H1 (cell line): ENCODE measurements at regions not wholly inside any gene's neighbourhood (a gene's known extent, or its start where the extent isn't known, plus 50 kb on each side); places are given as distances from the start of the nearest gene placed in this dataset.

Experiments used
- CTCF ChIA-PET: fragments of 300-600 bp; sonication (Branson Sonifier 250); formaldehyde crosslinking; loops from one replicate; lab custom pipeline; 2021; ENCODE audit not compliant: partially characterized antibody; lab: Charles Lee
- POLR2A ChIA-PET: fragments of 300-600 bp; sonication (Branson Sonifier 250); formaldehyde crosslinking; loops from one replicate; lab custom pipeline; 2021; ENCODE audit warnings: inconsistent platforms; ENCODE audit not compliant: partially characterized antibody; lab: Charles Lee
- DNase-seq, 2 experiments: peaks; one replicate each; pipeline versions ENCODE4 v3.0.0 to v3.0.0-alpha.2; 2010 to 2022; ENCODE audit warnings: low spot score in 2 of 2, low read depth in 1 of 2, mixed read lengths in 1 of 2
- FAIRE-seq: peaks from 2 replicates; lab custom pipeline; 2011; peaks lifted over from hg19 to GRCh38; lab: Jason Lieb, UNC
- H2AFZ ChIP-seq: 2 replicates; pipeline ENCODE4 v1.8.1; 2012; ENCODE audit warnings: low read length, inconsistent platforms
- H2AK5ac ChIP-seq: 2 replicates; pipeline ENCODE4 v1.6.1; 2013; ENCODE audit warnings: low read depth, low read length
- H2BK120ac ChIP-seq: replicated peaks from 2 replicates; pipeline ENCODE3; 2013; ENCODE audit warnings: low read depth, low read length, inconsistent platforms
- H2BK12ac ChIP-seq: 2 replicates; pipeline ENCODE4 v1.6.1; 2013; ENCODE audit warnings: low read depth, low read length
- H2BK15ac ChIP-seq: 2 replicates; pipeline ENCODE4 v1.6.1; 2013; ENCODE audit warnings: low read length
- H2BK20ac ChIP-seq: 2 replicates; pipeline ENCODE4 v1.6.1; 2013; ENCODE audit warnings: low read length
- H2BK5ac ChIP-seq: 2 replicates; pipeline ENCODE4 v1.6.1; 2013; ENCODE audit warnings: low read depth, low read length
- H3K14ac ChIP-seq: 2 replicates; pipeline ENCODE4 v1.6.1; 2013; ENCODE audit warnings: inconsistent platforms; ENCODE audit not compliant: insufficient read length
- H3K18ac ChIP-seq: 2 replicates; pipeline ENCODE4 v1.6.1; 2013; ENCODE audit warnings: low read length; ENCODE audit errors: extremely low read depth
- H3K23ac ChIP-seq: 2 replicates; pipeline ENCODE4 v1.6.1; 2013; ENCODE audit warnings: inconsistent platforms; ENCODE audit not compliant: insufficient read length
- H3K23me2 ChIP-seq: 2 replicates; pipeline ENCODE4 v1.6.1; 2013; ENCODE audit warnings: low read depth, low read length
- H3K27ac ChIP-seq: 2 replicates; pipeline ENCODE4 v1.6.1; 2011; ENCODE audit warnings: low read depth, low read length, inconsistent platforms
- H3K27me3 ChIP-seq, 4 experiments: replicated peaks in 1 of 4; 1 replicate in 1 of 4; 2 replicates in 3 of 4; pipeline versions ENCODE4 v1.6.1 to v1.8.1; 2011 to 2013; ENCODE audit warnings: low read length in 3 of 4, mild to moderate bottlenecking in 3 of 4, inconsistent platforms in 2 of 4, mixed read lengths in 2 of 4, moderate library complexity in 1 of 4; ENCODE audit not compliant: control insufficient read depth in 3 of 4, insufficient read depth in 3 of 4; ENCODE audit errors: extremely low read depth in 1 of 4
- H3K36me3 ChIP-seq, 4 experiments: 2 replicates each; pipeline versions ENCODE4 v1.6.1 to v1.8.1; 2011 to 2013; ENCODE audit warnings: mild to moderate bottlenecking in 4 of 4, low read length in 3 of 4, moderate library complexity in 2 of 4, control low read depth in 1 of 4, inconsistent platforms in 1 of 4; ENCODE audit not compliant: insufficient read depth in 4 of 4, control insufficient read depth in 2 of 4
- H3K4ac ChIP-seq: replicated peaks from 2 replicates; pipeline ENCODE3; 2013; ENCODE audit warnings: low read length, low read depth, mixed read lengths, inconsistent platforms; ENCODE audit not compliant: insufficient read length
- H3K4me1 ChIP-seq, 4 experiments: replicated peaks in 1 of 4; 1 replicate in 1 of 4; 2 replicates in 3 of 4; pipeline versions ENCODE4 v1.6.1 to v1.8.1; 2011 to 2013; ENCODE audit warnings: low read length in 3 of 4, inconsistent platforms in 2 of 4, mixed read lengths in 1 of 4; ENCODE audit not compliant: insufficient read depth in 4 of 4, control insufficient read depth in 3 of 4
- H3K4me2 ChIP-seq, 2 experiments: 2 replicates each; pipeline versions ENCODE4 v1.6.1 to v1.8.1; 2011 to 2013; ENCODE audit warnings: low read depth in 2 of 2, low read length in 2 of 2, control low read depth in 1 of 2, inconsistent platforms in 1 of 2, mild to moderate bottlenecking in 1 of 2; ENCODE audit not compliant: insufficient read depth in 1 of 2
- H3K4me3 ChIP-seq, 4 experiments: fragments of 200-600, 300-600 bp in 1 of 4; sonication (generic), shearing (Covaris generic), sonication (Bioruptor Twin) in 1 of 4; 2 replicates each; pipeline versions ENCODE4 v1.5.1 to v1.8.1; 2011 to 2016; ENCODE audit warnings: low read length in 4 of 4, low read depth in 3 of 4, control low read depth in 2 of 4, inconsistent platforms in 2 of 4, mild to moderate bottlenecking in 2 of 4, mixed read lengths in 1 of 4, moderate library complexity in 1 of 4; ENCODE audit not compliant: insufficient read depth in 2 of 4; ENCODE audit errors: extremely low read depth in 1 of 4
- H3K56ac ChIP-seq: replicated peaks from 2 replicates; pipeline ENCODE3; 2013; ENCODE audit warnings: low read depth, mild to moderate bottlenecking, mixed read lengths, low read length, inconsistent platforms; ENCODE audit not compliant: insufficient read length
- H3K79me1 ChIP-seq: 2 replicates; pipeline ENCODE4 v1.6.1; 2013; ENCODE audit warnings: low read depth, low read length, control low read depth
- H3K79me2 ChIP-seq, 2 experiments: 2 replicates each; pipeline versions ENCODE4 v1.6.1 to v1.8.1; 2012 to 2013; ENCODE audit warnings: low read length in 2 of 2, mild to moderate bottlenecking in 2 of 2, inconsistent platforms in 1 of 2; ENCODE audit not compliant: insufficient read depth in 2 of 2, control insufficient read depth in 1 of 2
- H3K9ac ChIP-seq, 4 experiments: replicated peaks in 1 of 4; 1 replicate in 1 of 4; 2 replicates in 3 of 4; pipeline versions ENCODE4 v1.6.1 to v1.8.1; 2011 to 2013; ENCODE audit warnings: low read depth in 3 of 4, low read length in 3 of 4, control low read depth in 2 of 4, mild to moderate bottlenecking in 2 of 4, moderate library complexity in 2 of 4, inconsistent platforms in 1 of 4; ENCODE audit errors: extremely low read depth in 1 of 4
- H3K9me3 ChIP-seq, 2 experiments: 2 replicates each; pipeline versions ENCODE4 v1.6.1 to v1.8.1; 2012 to 2013; ENCODE audit warnings: mild to moderate bottlenecking in 2 of 2, moderate library complexity in 2 of 2, control low read depth in 1 of 2, inconsistent platforms in 1 of 2, low read depth in 1 of 2, low read length in 1 of 2, mixed read lengths in 1 of 2; ENCODE audit not compliant: insufficient read depth in 2 of 2
- H4K20me1 ChIP-seq, 2 experiments: replicated peaks in 1 of 2; 2 replicates each; pipeline versions ENCODE3 to v1.8.1; 2011 to 2013; ENCODE audit warnings: inconsistent platforms in 2 of 2, low read length in 2 of 2, mild to moderate bottlenecking in 1 of 2; ENCODE audit not compliant: insufficient read depth in 2 of 2, control insufficient read depth in 1 of 2
- H4K5ac ChIP-seq: 2 replicates; pipeline ENCODE4 v1.6.1; 2013; ENCODE audit warnings: low read length, low read depth, mixed read lengths, inconsistent platforms; ENCODE audit not compliant: insufficient read length
- H4K8ac ChIP-seq: 2 replicates; pipeline ENCODE4 v1.8.0; 2013; ENCODE audit warnings: mild to moderate bottlenecking, moderate library complexity, low read length, inconsistent platforms; ENCODE audit not compliant: insufficient read depth; ENCODE audit errors: extremely low read depth
- H4K91ac ChIP-seq: replicated peaks from 2 replicates; pipeline ENCODE3; 2013; ENCODE audit warnings: low read length, mixed read lengths, inconsistent platforms; ENCODE audit not compliant: insufficient read length
- ASH2L ChIP-seq: fragments of 200-600, 300-600 bp; sonication (generic); IDR thresholded peaks from one replicate; pipeline ENCODE4 v1.7.1; 2017; ENCODE audit warnings: low read length
- CTBP2 ChIP-seq: IDR thresholded peaks from 2 replicates; pipeline ENCODE4 v1.7.0; 2011; ENCODE audit warnings: borderline replicate concordance, mild to moderate bottlenecking, moderate library complexity, mixed read lengths, low read length; ENCODE audit not compliant: insufficient read depth, insufficient read length
- EP300 ChIP-seq, 2 experiments: IDR thresholded peaks; 1 replicate in 1 of 2; 2 replicates in 1 of 2; pipeline ENCODE4 v1.6.1; 2011 to 2012; ENCODE audit warnings: low read depth in 2 of 2, low read length in 2 of 2, mild to moderate bottlenecking in 2 of 2, borderline replicate concordance in 1 of 2, inconsistent platforms in 1 of 2, moderate library complexity in 1 of 2
- FOSL1 ChIP-seq: IDR thresholded peaks from 2 replicates; pipeline ENCODE4 v1.6.1; 2011; ENCODE audit warnings: mild to moderate bottlenecking, low read depth, low read length, moderate library complexity; ENCODE audit not compliant: insufficient read depth
- HDAC6 ChIP-seq: IDR thresholded peaks from one replicate; pipeline ENCODE4 v1.7.1; 2012; ENCODE audit warnings: low read depth, mild to moderate bottlenecking, inconsistent platforms, low read length, moderate library complexity
- PHF8 ChIP-seq: fragments of 200-600 bp; sonication (generic); conservative IDR thresholded peaks from 2 replicates; pipeline ENCODE4 v1.7.1; 2012; ENCODE audit warnings: low read depth, mild to moderate bottlenecking, inconsistent platforms, low read length, moderate library complexity
- RNF2 ChIP-seq: fragments of 200-900, 300-1000 bp; sonication (generic); IDR thresholded peaks from 2 replicates; pipeline ENCODE4 v1.7.1; 2016; ENCODE audit warnings: borderline replicate concordance, low read depth, mild to moderate bottlenecking, antibody characterized with exemption, low read length; ENCODE audit not compliant: poor library complexity, severe bottlenecking; ENCODE audit errors: missing control alignments
- SIN3A ChIP-seq, 2 experiments: IDR thresholded peaks in 1 of 2; conservative IDR thresholded peaks in 1 of 2; 2 replicates each; pipeline ENCODE4 v1.6.1; 2011 to 2012; ENCODE audit warnings: low read length in 2 of 2, improper control_type of control experiment in 1 of 2, low read depth in 1 of 2, mild to moderate bottlenecking in 1 of 2
- SIRT6 ChIP-seq: IDR thresholded peaks from one replicate; pipeline ENCODE4 v1.7.1; 2012; ENCODE audit warnings: low read length, inconsistent platforms
- SRF ChIP-seq: IDR thresholded peaks from 2 replicates; pipeline ENCODE4 v1.6.1; 2011; ENCODE audit warnings: mild to moderate bottlenecking, low read depth, low read length, moderate library complexity
- YY1 ChIP-seq: IDR thresholded peaks from 2 replicates; pipeline ENCODE4 v1.6.1; 2011; ENCODE audit warnings: low read depth, mild to moderate bottlenecking, low read length
- WGBS, 2 experiments: shearing (Covaris generic) in 1 of 2; methylation state at CpG; one replicate each; pipeline versions ENCODE4 v1.1.6 to v1.1.7; 2013 to 2015; ENCODE audit warnings: low lambda C conversion rate in 2 of 2, mixed read lengths in 2 of 2, inconsistent platforms in 1 of 2, low coverage in 1 of 2, missing lambda C conversion rate in 1 of 2; ENCODE audit not compliant: insufficient replicate concordance in 2 of 2, insufficient coverage in 1 of 2, insufficient read length in 1 of 2; ENCODE audit errors: extremely low coverage in 1 of 2, missing lambda C conversion rate in 1 of 2; 5-methylcytosine and 5-hydroxymethylcytosine counted together
- TF ChIP-seq, protein P1 (sequence below): IDR thresholded peaks from 2 replicates; pipeline ENCODE4 v1.6.1; 2011; ENCODE audit warnings: low read depth, mild to moderate bottlenecking, low read length; ENCODE audit not compliant: insufficient read depth

DNA sequence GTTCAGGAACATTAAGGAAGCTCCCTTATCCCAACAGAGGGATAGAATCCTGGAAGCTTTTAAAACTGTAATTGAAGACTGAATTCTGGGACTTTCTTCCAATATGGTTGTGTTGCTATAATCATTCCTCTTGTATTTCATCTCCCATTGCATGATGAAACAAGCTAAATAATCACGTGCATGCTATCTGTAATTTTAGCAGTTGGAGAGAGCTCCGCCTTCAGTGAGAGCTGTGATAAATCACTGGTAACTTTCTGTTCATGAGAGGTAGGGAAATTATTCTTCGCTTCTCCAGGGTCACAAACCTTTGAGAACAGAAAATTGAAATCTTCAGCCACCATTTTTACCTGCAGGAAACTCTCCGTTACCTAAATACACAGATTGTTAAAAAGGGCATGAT lies 530.2 kb downstream of the HTR7 start:
- no peaks in the 10 kb centered on the region for H3K79me1 ChIP-seq
- H4K8ac ChIP-seq = no peak overlapping the region
- H3K36me3 ChIP-seq = no peaks in the 10 kb centered on the region
- no peaks in the 10 kb centered on the region for H3K23me2 ChIP-seq
- DNase-seq = no peak
- no peak overlapping the region for H3K4me2 ChIP-seq
- no peak overlapping the region for H2BK120ac ChIP-seq
- no peaks in the 10 kb centered on the region for H4K20me1 ChIP-seq
- H3K23ac ChIP-seq = no peak overlapping the region
- H3K27me3 ChIP-seq = no peaks in the 10 kb centered on the region
- no peak overlapping the region; the same call in 1 of the 2 replicates for H2BK20ac ChIP-seq
- no peaks in the 10 kb centered on the region for H3K79me2 ChIP-seq
- H2BK12ac ChIP-seq = no peak overlapping the region
- H3K56ac ChIP-seq = no peak overlapping the region
- H3K9me3 ChIP-seq = no peaks in the 10 kb centered on the region
- H3K4ac ChIP-seq = no peak overlapping the region
- H3K14ac ChIP-seq = no peak overlapping the region
- H2BK5ac ChIP-seq = no peak overlapping the region
- no peak overlapping the region for H3K9ac ChIP-seq
- CTCF ChIA-PET = no interaction called here
- H3K18ac ChIP-seq = no peak overlapping the region
- no peak overlapping the region for H3K27ac ChIP-seq
- 80% methylated on average over 4 of the region's 4 CpGs; no CpG with 5 or more reads in 1 of the 2 experiments for WGBS, 2 experiments
- no peak overlapping the region for H4K91ac ChIP-seq
- H4K5ac ChIP-seq = no peak overlapping the region
- H2AFZ ChIP-seq = no peak overlapping the region
- H2BK15ac ChIP-seq = no peak overlapping the region
- no peak overlapping the region for H2AK5ac ChIP-seq
- no peak overlapping the region for H3K4me3 ChIP-seq
- H3K4me1 ChIP-seq = peaks cover 0 to 4% (median 0%) of the 10 kb centered on the region in 4 experiments; a peak in 3 of 7 replicates
- TF ChIP-seq ASH2L (no peak), SIN3A (conservative IDR thresholded peaks at IDR 0.05 in 1 of 2, IDR thresholded peaks at IDR 0.05 in 1 of 2; ENCODE audit: low read depth in 1 of 2, low read length in 2 of 2) (no peak), FOSL1 (no peak), EP300 (IDR thresholded peaks at IDR 0.05; ENCODE audit: borderline replicate concordance in 1 of 2, low read depth in 2 of 2, low read length in 2 of 2) (no peak), YY1 (no peak), CTBP2 (no peak), SIRT6 (no peak), RNF2 (no peak), HDAC6 (no peak), SRF (no peak), PHF8 (no peak)
- TF ChIP-seq, protein P1, sequence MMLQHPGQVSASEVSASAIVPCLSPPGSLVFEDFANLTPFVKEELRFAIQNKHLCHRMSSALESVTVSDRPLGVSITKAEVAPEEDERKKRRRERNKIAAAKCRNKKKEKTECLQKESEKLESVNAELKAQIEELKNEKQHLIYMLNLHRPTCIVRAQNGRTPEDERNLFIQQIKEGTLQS = no peak
- TF ChIP-seq, all 59 proteins: peak for 0
- POLR2A ChIA-PET = interaction anchor here (0.6 to 1.1 kb wide), 2 partner anchors 91 to 185 kb away, joined by 3 read pairs; no protein-coding TSS in a partner anchor
- FAIRE-seq = no peak
